ENCODE measurements at regions not wholly inside any gene's neighbourhood (a gene's known extent, or its start where the extent isn't known, plus 50 kb on each side); places are given as distances from the start of the nearest gene placed in this dataset.

DNA sequence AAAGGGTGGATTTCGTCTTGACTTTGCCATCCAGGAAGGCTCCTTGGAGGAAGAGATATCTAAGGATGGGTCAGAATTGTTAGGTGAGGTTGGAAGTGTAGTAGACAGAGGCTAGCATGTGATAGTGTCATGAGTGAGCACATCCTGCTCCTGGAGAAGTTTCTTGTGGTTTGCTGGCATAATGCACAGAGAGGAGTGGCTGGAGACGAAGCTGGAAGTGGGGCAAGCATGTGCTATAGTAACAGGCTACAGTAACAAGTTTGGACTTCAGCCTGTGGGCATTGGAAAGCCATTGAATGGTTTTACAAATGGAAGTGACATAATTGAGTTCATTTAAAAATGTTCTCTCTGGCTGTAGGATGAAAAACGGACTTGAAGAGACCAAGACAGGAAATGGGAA, 175.6 kb upstream of the VWC2 start:
- TF ChIP-seq, protein P1, sequence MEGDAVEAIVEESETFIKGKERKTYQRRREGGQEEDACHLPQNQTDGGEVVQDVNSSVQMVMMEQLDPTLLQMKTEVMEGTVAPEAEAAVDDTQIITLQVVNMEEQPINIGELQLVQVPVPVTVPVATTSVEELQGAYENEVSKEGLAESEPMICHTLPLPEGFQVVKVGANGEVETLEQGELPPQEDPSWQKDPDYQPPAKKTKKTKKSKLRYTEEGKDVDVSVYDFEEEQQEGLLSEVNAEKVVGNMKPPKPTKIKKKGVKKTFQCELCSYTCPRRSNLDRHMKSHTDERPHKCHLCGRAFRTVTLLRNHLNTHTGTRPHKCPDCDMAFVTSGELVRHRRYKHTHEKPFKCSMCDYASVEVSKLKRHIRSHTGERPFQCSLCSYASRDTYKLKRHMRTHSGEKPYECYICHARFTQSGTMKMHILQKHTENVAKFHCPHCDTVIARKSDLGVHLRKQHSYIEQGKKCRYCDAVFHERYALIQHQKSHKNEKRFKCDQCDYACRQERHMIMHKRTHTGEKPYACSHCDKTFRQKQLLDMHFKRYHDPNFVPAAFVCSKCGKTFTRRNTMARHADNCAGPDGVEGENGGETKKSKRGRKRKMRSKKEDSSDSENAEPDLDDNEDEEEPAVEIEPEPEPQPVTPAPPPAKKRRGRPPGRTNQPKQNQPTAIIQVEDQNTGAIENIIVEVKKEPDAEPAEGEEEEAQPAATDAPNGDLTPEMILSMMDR (IDR thresholded peaks at IDR 0.05; ENCODE audit: low read length), result no peak
- no peak for TF ChIP-seq EZH2 (IDR thresholded peaks at IDR 0.05; ENCODE audit: borderline replicate concordance, low read length)

Measured in OCI-LY1 (cell line).